ENCODE measurements at regions not wholly inside any gene's neighbourhood (a gene's known extent, or its start where the extent isn't known, plus 50 kb on each side); places are given as distances from the start of the nearest gene placed in this dataset.

DNA sequence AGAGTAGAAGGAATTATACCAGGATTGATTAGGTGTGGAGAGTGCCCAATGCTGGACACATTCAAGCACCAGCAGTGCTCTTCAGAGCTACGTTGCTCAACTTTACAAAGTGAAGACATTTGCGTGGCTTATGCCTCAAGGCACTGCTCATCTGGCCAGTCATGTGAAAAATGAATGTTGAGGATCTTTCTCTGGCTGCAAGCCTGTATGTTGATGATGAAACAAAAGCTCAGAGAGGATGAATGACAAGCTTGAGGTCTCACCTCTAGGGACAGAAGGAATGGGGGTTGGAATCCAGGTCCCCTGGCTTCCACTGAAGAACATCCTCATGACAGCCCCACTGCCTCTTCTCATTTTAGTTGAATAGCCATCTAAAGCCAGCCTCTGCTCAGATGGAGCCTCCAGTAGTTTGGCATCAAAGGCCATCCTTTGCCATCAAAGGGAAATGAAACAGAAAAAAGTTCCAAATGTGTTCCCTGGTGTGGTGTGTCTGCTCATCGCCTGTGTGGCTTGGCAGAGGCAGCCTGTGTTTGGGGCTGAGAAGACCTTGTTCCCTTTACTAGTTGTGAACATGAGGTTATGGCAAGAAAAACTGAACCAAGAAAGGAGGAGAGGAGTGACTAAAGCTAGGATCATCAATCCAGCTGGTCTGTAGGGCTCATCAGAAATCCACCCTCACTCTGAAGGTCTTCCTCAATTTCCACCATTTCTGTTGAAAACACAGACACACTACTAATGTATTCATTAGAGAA is 114.0 kb upstream of the KL start:
- no peak for DNase-seq (ENCODE audit: low read depth)
- Histone ChIP-seq H3K36me3 (ENCODE audit: control insufficient read depth, insufficient read depth, low read length) (no peaks in the 10 kb centered on the region), H3K27me3 (ENCODE audit: control insufficient read depth, insufficient read depth, low read length) (no peaks in the 10 kb centered on the region), H3K4me3 (ENCODE audit: low read depth, low read length) (no peak overlapping the region)
- CTCF ChIA-PET = no interaction called here
- no peak for TF ChIP-seq CTCF (IDR thresholded peaks at IDR 0.05; ENCODE audit: insufficient read depth, low read depth, low read length)
- POLR2A ChIA-PET = no interaction called here

DNA sequence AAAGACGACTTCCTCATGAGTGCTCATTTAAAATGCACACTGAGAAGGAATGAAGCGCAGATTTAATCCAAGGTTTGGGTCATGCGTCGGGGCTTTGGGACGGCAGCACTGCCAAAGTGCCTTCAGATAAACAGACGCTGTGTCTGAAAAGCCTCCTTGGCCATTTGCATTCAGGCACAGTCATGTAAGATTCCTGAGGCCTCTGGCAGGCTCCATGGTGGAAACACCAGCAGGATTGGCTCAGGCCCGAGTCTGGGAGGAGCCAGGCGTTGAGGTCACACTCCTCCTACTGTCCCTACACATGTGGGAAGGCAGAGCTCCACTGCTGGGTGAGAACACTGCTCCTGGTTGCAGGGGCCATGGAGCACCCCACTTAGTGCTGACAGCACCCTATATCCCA is 113.3 kb upstream of the KL start:
- H3K27me3 ChIP-seq (ENCODE audit: control insufficient read depth, insufficient read depth, low read length) = no peaks in the 10 kb centered on the region
- TF ChIP-seq CTCF (IDR thresholded peaks at IDR 0.05; ENCODE audit: insufficient read depth, low read depth, low read length) = no peak
- H3K36me3 ChIP-seq (ENCODE audit: control insufficient read depth, insufficient read depth, low read length) = no peaks in the 10 kb centered on the region
- no peak overlapping the region for H3K4me3 ChIP-seq (ENCODE audit: low read depth, low read length)
- DNase-seq (ENCODE audit: low read depth) = no peak
- ChIA-PET CTCF (no interaction called here), POLR2A (no interaction called here)

DNA sequence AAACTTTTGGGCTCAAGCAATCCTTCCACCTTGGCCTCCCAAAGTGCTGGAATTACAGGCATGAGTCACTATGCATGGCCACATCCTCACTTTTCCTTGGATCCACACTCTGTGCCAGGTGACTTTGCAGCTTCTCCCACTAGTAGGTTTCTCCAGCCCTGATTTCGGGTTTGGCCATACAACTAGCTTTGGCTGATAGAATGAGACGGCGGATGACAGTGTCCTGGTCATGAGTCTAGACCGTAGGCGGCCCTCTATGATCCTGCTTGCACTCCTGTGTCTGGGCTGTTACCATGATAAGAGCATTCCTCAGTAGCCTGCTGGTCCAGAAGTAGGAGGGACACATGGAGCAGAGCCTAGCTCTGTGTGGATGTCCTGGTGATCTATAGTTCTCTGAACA is 112.5 kb upstream of the KL start:
- POLR2A ChIA-PET = no interaction called here
- CTCF ChIA-PET = no interaction called here
- Histone ChIP-seq H3K4me3 (ENCODE audit: low read depth, low read length) (no peak overlapping the region), H3K27me3 (ENCODE audit: control insufficient read depth, insufficient read depth, low read length) (no peaks in the 10 kb centered on the region), H3K36me3 (ENCODE audit: control insufficient read depth, insufficient read depth, low read length) (no peaks in the 10 kb centered on the region)
- no peak for TF ChIP-seq CTCF (IDR thresholded peaks at IDR 0.05; ENCODE audit: insufficient read depth, low read depth, low read length)
- no peak for DNase-seq (ENCODE audit: low read depth)

GRCh38 chr13:32904266-32904665 is 112.0 kb upstream of the KL start:
- H3K27me3 ChIP-seq (ENCODE audit: control insufficient read depth, insufficient read depth, low read length) = no peaks in the 10 kb centered on the region
- POLR2A ChIA-PET = no interaction called here
- no peaks in the 10 kb centered on the region for H3K36me3 ChIP-seq (ENCODE audit: control insufficient read depth, insufficient read depth, low read length)
- TF ChIP-seq CTCF (IDR thresholded peaks at IDR 0.05; ENCODE audit: insufficient read depth, low read depth, low read length) = no peak
- no peak overlapping the region for H3K4me3 ChIP-seq (ENCODE audit: low read depth, low read length)
- DNase-seq (ENCODE audit: low read depth) = no peak
- CTCF ChIA-PET = no interaction called here

GRCh38 chr13:32905063-32905863 is 111.0 kb upstream of the KL start:
- CTCF ChIA-PET = no interaction called here
- Histone ChIP-seq H3K27me3 (ENCODE audit: control insufficient read depth, insufficient read depth, low read length) (no peaks in the 10 kb centered on the region), H3K4me3 (ENCODE audit: low read depth, low read length) (no peak overlapping the region), H3K36me3 (ENCODE audit: control insufficient read depth, insufficient read depth, low read length) (no peaks in the 10 kb centered on the region)
- no peak for TF ChIP-seq CTCF (IDR thresholded peaks at IDR 0.05; ENCODE audit: insufficient read depth, low read depth, low read length)
- no peak for DNase-seq (ENCODE audit: low read depth)
- POLR2A ChIA-PET = no interaction called here
